ENCODE measurements at regions not wholly inside any gene's neighbourhood (a gene's known extent, or its start where the extent isn't known, plus 50 kb on each side); places are given as distances from the start of the nearest gene placed in this dataset.

DNA sequence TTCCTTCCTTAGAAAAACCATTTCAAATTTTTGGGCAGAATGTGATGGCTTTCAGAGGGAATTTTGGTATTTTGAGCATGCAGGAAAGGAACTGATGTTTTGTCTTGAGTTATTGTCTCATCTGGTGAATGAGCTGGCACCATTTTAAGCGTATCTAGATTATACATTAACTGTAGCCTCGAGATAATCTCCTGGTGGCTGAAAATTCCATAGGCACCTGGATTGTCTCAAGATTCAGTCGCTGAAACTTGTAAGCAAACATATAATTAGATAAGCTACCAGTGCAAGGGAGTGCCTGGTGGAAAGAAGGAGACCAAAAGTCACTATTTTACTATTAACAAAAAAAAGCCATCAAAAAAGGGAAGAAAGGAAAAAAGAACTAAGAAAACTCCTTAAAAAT is 687.8 kb upstream of the DDX18 start:
- CTCF ChIA-PET = no interaction called here
- TF ChIP-seq, protein P1, sequence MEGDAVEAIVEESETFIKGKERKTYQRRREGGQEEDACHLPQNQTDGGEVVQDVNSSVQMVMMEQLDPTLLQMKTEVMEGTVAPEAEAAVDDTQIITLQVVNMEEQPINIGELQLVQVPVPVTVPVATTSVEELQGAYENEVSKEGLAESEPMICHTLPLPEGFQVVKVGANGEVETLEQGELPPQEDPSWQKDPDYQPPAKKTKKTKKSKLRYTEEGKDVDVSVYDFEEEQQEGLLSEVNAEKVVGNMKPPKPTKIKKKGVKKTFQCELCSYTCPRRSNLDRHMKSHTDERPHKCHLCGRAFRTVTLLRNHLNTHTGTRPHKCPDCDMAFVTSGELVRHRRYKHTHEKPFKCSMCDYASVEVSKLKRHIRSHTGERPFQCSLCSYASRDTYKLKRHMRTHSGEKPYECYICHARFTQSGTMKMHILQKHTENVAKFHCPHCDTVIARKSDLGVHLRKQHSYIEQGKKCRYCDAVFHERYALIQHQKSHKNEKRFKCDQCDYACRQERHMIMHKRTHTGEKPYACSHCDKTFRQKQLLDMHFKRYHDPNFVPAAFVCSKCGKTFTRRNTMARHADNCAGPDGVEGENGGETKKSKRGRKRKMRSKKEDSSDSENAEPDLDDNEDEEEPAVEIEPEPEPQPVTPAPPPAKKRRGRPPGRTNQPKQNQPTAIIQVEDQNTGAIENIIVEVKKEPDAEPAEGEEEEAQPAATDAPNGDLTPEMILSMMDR (IDR thresholded peaks at IDR 0.05; ENCODE audit: insufficient read depth, low read depth, low read length) = no peak
- no peaks in the 10 kb centered on the region for H3K27me3 ChIP-seq (ENCODE audit: control insufficient read depth, insufficient read depth, low read length)
- DNase-seq (ENCODE audit: low read depth) = no peak
- no peak overlapping the region for H3K4me3 ChIP-seq (ENCODE audit: low read depth, low read length)
- no peaks in the 10 kb centered on the region for H3K36me3 ChIP-seq (ENCODE audit: control insufficient read depth, insufficient read depth, low read length)
- POLR2A ChIA-PET = no interaction called here

DNA sequence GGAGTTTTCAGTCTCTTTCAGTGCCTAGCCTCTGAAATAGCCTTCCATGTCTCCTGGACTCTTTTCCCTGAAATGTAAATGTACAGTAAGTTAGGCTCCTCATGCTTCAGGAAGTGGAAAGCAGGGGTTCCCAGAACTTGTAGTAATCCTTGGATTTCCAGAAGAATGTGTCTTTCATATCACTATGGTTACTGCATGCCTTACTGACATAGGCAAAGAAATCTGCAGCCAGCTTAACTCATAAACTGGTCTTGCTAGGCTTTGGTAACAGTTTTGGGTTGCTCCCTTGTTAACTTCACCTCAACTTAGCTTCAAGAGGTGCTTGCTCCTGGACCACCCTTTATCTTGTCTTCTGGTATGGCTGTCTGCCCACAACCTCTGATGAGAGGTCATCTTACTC is 686.8 kb upstream of the DDX18 start:
- no peak for DNase-seq (ENCODE audit: low read depth)
- POLR2A ChIA-PET = no interaction called here
- H3K4me3 ChIP-seq (ENCODE audit: low read depth, low read length) = no peak overlapping the region
- no peaks in the 10 kb centered on the region for H3K36me3 ChIP-seq (ENCODE audit: control insufficient read depth, insufficient read depth, low read length)
- no peaks in the 10 kb centered on the region for H3K27me3 ChIP-seq (ENCODE audit: control insufficient read depth, insufficient read depth, low read length)
- TF ChIP-seq, protein P1 (IDR thresholded peaks at IDR 0.05; ENCODE audit: insufficient read depth, low read depth, low read length) = no peak
- CTCF ChIA-PET = no interaction called here

DNA sequence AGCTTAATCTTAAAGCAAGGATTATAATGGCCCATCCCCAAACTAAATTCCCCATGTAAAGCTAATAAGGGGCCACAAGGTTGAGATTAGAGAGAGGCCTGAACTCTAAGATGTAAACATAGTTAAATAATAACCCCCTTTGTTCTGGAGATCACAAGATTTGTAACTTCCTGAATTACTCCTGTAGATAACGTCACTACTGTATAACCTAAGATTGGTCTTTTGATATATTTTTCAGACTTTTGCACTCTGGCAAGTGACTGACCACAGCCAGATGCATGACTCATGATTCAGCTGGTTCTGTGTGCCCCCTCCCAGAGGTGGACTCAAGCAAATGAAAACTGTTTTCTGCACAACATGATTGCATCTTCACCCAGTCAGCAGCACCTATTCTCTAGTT is 686.0 kb upstream of the DDX18 start:
- TF ChIP-seq, protein P1 (IDR thresholded peaks at IDR 0.05; ENCODE audit: insufficient read depth, low read depth, low read length) = no peak
- Histone ChIP-seq H3K27me3 (ENCODE audit: control insufficient read depth, insufficient read depth, low read length) (no peaks in the 10 kb centered on the region), H3K4me3 (ENCODE audit: low read depth, low read length) (no peak overlapping the region), H3K36me3 (ENCODE audit: control insufficient read depth, insufficient read depth, low read length) (no peaks in the 10 kb centered on the region)
- ChIA-PET CTCF (no interaction called here), POLR2A (no interaction called here)
- DNase-seq (ENCODE audit: low read depth) = no peak

DNA sequence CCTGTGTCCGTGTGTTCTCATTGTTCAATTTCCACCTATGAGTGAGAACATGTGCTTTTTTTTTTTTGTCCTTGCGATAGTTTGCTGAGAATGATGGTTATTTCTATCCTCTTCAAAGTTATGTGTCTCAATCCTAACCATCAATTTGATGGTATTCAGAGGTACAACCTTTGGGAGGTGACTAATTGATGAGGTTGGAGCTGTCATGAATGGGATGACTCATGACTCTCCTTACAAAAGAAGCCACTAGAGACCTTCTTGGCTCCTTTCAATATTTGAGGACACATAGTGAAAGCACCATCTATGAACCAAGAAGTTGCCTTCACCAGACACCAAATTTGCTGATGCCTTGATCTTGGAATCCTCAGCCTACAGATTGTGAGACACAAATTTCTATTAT is 677.1 kb upstream of the DDX18 start:
- ChIA-PET CTCF (no interaction called here), POLR2A (no interaction called here)
- H3K27me3 ChIP-seq (ENCODE audit: control insufficient read depth, insufficient read depth, low read length) = no peaks in the 10 kb centered on the region
- TF ChIP-seq, protein P1 (IDR thresholded peaks at IDR 0.05; ENCODE audit: insufficient read depth, low read depth, low read length) = no peak
- H3K4me3 ChIP-seq (ENCODE audit: low read depth, low read length) = no peak overlapping the region
- H3K36me3 ChIP-seq (ENCODE audit: control insufficient read depth, insufficient read depth, low read length) = no peaks in the 10 kb centered on the region
- DNase-seq (ENCODE audit: low read depth) = no peak

DNA sequence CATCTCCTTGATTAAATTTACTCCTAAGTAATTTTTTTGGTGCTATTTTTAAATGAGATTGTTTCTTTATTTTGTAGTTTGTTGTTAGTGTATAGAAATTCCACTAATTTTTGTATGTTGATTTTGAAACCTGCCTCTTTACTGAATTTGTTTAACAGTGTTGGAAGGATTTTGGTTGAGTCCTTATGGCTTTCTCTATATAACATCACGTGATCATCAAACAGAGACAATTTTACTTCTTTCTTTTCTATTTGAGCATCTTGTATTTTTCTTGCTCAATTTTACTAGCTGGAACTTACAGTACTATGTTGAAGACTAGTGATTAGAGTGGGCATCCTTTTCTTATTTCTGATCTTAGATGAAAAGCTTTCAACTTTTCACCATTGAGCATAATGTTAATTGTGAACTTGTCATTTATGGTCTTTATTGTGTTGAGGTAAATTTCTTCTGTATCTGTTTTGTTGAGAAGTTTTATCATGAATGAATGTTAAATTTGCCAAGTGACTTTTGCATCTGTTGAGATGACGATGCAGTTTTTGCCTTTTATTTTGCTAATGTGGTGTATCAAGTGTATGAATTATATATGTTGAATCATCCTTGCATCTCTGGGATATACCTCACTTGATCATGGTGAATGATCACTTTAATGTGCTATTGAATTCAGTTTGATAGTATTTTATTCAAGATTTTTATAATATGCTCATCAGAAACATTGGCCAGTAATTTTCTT is 645.3 kb upstream of the DDX18 start:
- CTCF ChIA-PET = no interaction called here
- TF ChIP-seq, protein P1 (IDR thresholded peaks at IDR 0.05; ENCODE audit: insufficient read depth, low read depth, low read length) = no peak
- H3K4me3 ChIP-seq (ENCODE audit: low read depth, low read length) = no peak overlapping the region

More for the DNA sequence above, 645.3 kb upstream of the DDX18 start:
- H3K36me3 ChIP-seq (ENCODE audit: control insufficient read depth, insufficient read depth, low read length) = no peaks in the 10 kb centered on the region
- POLR2A ChIA-PET = no interaction called here
- no peak for DNase-seq (ENCODE audit: low read depth)
- H3K27me3 ChIP-seq (ENCODE audit: control insufficient read depth, insufficient read depth, low read length) = no peaks in the 10 kb centered on the region

All from BJ (cell line).